DOHH2 (cell line): ENCODE measurements at regions not wholly inside any gene's neighbourhood (a gene's known extent, or its start where the extent isn't known, plus 50 kb on each side); places are given as distances from the start of the nearest gene placed in this dataset.

Source experiments
- EZH2phosphoT487 ChIP-seq: fragments of 200-600 bp; sonication (generic); IDR thresholded peaks from 2 replicates; pipeline ENCODE4 v1.6.1; 2017; ENCODE audit warnings: borderline replicate concordance, mild to moderate bottlenecking, antibody characterized with exemption, low read length, moderate library complexity, mixed read lengths
- TF ChIP-seq, protein P1 (sequence below): fragments of 200-600 bp; sonication (generic); IDR thresholded peaks from one replicate; pipeline ENCODE4 v1.5.1; 2014; ENCODE audit warnings: antibody characterized with exemption, mild to moderate bottlenecking, low read depth, low read length; ENCODE audit not compliant: poor library complexity, severe bottlenecking

DNA sequence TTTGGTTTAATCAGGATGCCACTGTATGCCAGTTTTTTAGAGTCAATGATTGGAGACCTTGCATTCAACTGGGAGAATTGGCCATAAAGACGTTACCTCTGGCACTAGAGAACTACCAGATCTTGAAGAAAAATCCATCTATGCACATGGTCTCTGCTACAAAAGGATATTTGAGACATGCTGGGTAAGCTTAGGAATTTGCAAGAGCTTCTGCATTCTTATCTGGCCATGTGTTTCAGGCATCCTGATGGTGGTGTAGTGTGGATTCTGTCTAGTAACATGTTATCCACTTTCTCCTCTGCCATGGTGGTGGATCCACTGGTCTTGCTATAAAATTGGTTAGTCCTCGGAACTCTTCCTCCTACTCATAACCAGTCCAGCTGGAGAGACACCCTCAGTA lies 185.3 kb upstream of the WDFY3 start:
- TF ChIP-seq, protein P1, sequence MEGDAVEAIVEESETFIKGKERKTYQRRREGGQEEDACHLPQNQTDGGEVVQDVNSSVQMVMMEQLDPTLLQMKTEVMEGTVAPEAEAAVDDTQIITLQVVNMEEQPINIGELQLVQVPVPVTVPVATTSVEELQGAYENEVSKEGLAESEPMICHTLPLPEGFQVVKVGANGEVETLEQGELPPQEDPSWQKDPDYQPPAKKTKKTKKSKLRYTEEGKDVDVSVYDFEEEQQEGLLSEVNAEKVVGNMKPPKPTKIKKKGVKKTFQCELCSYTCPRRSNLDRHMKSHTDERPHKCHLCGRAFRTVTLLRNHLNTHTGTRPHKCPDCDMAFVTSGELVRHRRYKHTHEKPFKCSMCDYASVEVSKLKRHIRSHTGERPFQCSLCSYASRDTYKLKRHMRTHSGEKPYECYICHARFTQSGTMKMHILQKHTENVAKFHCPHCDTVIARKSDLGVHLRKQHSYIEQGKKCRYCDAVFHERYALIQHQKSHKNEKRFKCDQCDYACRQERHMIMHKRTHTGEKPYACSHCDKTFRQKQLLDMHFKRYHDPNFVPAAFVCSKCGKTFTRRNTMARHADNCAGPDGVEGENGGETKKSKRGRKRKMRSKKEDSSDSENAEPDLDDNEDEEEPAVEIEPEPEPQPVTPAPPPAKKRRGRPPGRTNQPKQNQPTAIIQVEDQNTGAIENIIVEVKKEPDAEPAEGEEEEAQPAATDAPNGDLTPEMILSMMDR, result no peak
- TF ChIP-seq EZH2phosphoT487, result no peak
